Sciatic nerve (tissue), 2 donors: ENCODE measurements at regions not wholly inside any gene's neighbourhood (a gene's known extent, or its start where the extent isn't known, plus 50 kb on each side); places are given as distances from the start of the nearest gene placed in this dataset.
"Not testable (repeated sequence)": the region's sequence is repeated elsewhere in the genome, so short reads cannot be mapped to it uniquely, and the experiment has no call there.

Source experiments
- ATAC-seq: fragments of 200-7000 bp; cut with Tn5 transposase; one replicate; pipeline ENCODE4 v1.9.1; 2020; ENCODE audit warnings: mild to moderate bottlenecking, moderate library complexity
- DNase-seq: peaks from one replicate; pipeline ENCODE4 v3.0.0-alpha.2; 2020; ENCODE audit warnings: low spot score
- intact Hi-C: fragments of 100-400 bp; cut with DNase I; formaldehyde crosslinking; loops from one replicate; pipeline ENCODE4 v1.14.2; 2022
- donor health status: DM: no; HTN: no; CAD: no.
- donor health status: DM: no; HTN: no; CAD: no.

DNA sequence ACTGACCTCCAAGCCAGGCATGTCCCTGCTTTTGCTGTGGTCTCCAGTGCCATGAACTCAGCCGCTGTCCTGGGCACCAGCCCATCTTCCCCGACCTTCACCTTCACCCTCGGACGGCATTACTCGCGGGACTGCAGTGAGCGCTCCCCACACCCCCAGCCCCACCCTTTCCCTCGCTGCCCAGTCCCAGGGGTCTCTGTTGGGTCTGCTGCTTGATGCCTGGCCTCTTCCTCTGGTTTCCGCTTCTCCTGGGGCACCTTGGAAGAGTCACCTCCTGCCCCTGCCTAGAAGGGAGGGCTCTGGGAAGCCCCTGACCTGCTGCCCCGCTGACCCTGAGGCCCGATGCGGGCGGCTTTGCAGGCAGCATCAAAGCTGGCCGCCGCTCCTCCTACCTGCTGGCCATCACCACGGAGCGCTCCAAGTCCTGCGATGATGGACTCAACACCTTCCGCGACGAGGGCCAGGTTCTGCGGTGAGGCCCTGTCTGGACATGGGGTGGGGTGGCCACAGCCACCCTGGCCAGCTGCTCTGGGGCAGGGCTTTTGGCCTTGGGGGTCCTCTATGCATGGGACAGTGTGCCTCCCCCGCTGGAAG is 102.3 kb downstream of the ZNF267 start:
- ATAC-seq, DNase-seq, intact Hi-C loops: not testable (repeated sequence)

DNA sequence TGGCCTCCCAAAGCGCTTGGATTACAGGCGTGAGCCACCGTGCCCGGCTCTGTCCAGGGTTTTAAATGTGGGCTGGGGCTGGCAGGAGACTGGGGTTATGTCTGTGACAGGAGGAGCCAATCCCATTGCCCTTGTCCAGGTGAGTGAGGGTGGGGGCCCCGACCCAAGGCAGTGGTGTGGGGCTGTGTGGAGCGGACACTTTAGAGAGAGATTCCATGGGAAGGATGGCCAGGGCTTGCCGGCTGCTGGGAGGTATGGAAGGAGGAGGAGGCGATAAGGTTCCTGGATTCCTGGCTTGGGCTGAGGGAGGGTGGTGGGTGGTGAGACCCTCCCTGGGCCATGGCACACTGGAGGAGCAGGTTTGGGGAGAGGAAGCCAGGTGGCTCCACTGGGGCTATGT is 104.9 kb downstream of the ZNF267 start:
- DNase-seq, ATAC-seq, intact Hi-C loops: not testable (repeated sequence)

DNA sequence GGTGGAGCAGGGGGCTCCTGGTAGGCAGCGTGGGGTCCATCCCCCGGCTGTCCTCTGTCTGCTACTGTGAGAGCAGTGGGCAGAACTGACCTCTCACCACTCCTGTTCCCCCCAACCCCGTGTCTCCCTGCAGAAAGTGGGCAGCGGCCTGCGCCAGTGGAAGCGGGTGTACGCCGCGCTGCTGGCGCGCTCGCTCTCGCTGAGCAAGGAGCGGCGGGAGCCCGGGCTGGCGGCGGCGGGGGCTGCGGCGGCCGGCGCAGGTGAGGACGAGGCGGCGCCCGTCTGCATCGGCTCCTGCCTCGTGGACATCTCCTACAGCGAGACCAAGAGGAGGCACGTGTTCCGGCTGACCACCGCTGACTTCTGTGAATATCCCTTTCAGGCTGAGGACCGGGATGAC is 108.1 kb downstream of the ZNF267 start:
- DNase-seq, ATAC-seq, intact Hi-C loops: not testable (repeated sequence)

DNA sequence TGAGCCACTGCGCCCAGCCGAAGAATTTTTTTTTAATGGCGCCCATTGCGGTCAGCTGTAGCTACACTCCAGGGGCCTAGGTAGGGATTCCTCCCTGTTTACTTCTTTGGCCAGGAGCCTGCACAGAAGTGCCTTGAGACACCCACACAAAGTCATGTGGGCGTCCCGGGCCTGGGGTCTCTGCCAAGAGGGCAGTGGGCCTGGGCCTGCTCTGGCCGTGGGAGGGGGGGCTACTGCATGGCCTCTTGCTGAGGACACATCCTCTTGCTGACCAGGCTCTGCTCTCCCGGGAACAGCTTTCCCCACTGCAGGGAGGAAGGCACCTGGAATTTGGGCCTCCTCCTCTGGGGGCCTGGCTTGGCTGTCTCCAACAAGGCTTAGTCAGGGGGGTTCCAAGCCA is 109.4 kb downstream of the ZNF267 start:
- ATAC-seq, intact Hi-C loops, DNase-seq: not testable (repeated sequence)

DNA sequence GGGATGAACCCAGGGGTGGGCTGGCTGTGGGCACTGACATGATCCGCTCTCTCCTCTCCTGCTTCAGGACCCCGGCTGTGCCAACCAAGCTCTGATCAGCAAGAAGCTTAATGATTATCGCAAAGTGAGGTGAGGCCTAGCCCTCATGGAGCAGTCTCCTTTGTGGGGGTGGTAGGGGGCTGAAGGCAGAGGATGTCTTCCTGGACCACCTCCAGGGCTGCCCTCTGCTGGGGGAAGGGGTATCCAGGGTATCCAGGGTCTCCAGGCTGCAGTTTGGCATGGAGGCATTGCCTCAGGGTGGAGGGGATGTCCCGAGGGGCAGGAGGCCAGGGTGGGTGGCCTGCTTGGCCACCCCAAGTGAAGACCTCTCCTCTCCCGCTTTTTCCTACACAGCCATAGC is 110.1 kb downstream of the ZNF267 start:
- ATAC-seq, intact Hi-C loops, DNase-seq: not testable (repeated sequence)

DNA sequence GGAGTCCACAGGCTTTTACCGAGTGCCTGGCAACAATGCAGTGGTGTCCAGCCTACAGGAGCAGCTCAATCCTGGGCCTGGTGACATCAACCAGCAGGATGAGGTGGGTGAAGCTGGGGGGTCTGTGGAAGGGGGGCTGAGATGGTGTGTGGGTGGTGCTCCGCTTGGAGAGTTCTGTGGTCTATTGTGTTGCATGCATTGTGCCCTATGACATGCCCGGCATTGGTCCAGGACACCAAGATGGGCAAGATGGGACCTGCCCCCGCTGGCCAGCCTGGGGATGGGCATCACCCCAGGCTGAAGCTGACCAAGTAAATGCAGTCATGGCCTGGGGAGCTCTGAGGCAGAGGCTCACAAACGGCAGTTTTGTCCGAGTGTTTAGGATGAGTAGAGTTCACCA is 113.3 kb downstream of the ZNF267 start:
- ATAC-seq, intact Hi-C loops, DNase-seq: not testable (repeated sequence)

DNA sequence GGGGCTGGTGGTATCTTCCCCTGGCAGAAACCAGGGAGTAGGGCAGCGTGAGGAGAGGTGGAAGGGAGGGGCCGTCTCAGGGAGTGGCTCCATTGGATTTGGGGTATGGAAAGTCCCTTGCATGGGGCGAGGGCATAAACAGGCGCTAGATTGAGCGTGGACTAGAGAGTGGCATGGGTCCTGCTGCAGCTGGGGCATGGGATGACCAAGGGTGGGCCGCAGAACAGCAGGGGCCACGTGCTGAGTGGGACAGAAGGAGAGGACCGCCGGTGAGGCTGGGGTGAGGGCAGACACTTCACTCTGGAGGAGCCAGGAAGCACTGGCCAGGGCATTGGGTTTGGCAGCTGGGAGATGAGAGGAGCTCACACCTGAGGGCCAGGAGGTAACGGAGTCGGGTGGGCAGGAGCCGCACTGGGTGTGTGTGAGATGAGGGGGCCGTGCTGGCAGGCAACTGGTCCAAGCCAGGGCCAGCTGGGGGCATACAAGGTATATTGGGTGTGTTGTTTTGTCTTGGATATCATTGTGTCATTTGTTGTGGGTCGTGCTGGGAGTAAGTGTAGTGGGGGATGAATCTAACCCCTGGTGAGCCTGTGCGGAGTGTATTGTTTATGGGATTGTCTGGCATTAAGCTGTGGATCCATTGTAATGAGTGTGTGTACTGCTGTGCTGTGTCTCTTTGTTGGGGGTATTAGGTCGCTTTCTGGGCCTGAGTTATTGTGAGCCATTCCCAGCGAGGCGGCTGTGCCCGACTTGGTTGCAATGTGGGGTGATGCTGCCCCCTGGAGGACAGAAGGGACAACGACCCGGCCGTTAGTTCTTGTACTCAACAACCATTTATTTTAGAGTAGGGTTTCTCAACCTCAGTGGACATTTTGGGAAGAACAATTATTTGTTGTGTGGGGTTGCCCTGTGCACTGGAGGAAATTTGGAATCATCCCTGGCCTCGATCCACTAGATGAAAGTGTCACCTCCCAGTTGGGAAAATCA is 115.3 kb downstream of the ZNF267 start:
- DNase-seq, intact Hi-C loops: not testable (repeated sequence)
- ATAC-seq, result peak; percentile 64

DNA sequence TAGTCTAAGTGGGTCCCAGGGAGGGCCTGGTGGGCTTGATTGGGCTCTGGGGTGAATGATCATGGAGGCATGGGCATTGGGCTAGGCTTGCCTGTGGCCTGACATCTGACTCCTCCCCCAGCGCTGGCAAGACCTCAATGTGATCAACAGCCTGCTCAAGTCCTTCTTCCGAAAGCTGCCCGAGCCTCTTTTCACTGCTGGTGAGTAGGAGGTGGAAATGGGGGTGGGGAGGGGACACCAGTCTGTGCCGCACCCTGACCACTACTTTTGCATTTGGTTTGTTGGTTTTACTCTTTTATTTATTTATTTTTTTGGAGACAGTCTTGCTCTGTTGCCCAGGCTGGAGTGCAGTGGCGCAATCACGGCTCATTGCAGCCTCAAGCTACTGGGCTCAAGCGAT is 116.7 kb downstream of the ZNF267 start:
- intact Hi-C loops, DNase-seq, ATAC-seq: not testable (repeated sequence)

DNA sequence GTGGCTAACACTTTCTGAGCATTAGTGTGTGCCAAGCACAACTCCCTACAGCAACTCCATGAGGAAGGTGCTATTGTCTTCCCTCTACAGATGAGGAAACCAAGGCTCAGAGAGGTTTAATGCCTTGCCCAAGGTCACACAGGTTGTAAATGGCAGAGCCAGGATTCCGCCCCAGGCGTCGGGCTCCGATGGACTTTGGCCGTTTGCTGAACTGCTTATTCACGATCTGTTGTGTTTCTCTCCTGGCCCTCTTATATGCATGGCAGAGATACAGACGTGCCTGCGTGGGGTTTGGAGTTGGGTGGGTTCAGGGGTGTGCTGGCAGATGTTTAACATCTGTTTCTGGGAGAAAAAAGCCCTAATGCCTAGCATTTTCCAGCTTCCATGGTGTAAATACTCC is 117.4 kb downstream of the ZNF267 start:
- intact Hi-C loops, ATAC-seq, DNase-seq: not testable (repeated sequence)

DNA sequence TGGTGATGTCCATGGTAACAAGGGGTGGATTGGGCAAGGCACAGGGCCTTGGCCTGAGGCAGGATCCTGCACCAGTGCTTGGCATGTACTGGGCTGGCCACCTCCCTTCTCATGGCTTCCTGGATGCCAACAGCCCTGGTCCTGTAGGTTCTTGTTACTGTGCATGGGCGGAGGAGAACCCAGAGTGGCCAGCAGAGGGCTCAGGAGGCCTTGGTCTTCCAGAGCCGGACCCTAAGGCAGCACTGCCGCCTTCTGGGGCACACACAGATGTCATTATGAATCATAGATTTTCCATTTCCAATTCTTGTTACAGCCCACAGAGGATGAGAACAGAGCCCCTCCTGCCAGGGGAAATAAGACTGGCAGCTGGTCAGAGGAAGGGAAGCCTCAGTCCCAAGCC is 122.7 kb downstream of the ZNF267 start:
- DNase-seq, ATAC-seq, intact Hi-C loops: not testable (repeated sequence)

DNA sequence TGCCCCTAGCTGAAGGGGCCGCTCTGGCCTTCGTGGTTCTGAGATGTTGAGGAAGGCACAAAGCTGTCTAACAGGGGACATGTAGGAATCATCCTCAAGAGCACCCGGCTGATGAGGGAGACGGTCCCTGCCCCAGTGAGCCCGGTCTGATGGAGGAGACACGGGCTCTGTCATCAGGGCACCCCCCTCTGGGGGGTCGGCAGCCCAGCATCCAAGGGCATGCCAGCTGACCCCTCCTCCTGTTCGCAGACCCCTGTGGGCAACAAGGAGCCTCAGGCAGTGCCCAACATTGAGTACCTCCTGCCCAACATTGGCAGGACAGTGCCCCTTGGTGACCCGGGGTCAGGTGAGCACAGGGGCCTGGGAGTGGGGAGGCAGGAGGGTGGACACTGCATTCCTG is 128.9 kb downstream of the ZNF267 start:
- intact Hi-C loops, DNase-seq, ATAC-seq: not testable (repeated sequence)

DNA sequence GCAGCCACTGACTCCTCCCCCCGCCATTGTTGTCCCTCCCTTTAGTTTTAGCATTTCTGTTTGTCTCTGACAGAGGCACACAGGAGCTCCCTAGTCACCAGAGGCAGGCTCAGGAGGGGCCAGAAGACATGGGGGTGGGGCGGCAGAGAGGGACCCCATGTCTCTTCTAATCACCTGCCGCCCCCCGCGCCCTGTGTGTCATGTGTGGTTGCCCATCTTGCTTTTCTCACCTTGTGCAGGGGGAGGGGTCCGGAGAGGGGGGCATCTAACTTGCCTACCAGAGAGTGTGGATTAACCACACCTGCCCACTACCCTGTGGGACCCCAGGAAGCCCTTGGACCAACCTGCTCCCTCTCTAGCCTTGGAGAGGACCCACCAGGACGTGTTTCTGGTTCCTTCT is 130.2 kb downstream of the ZNF267 start:
- DNase-seq, intact Hi-C loops, ATAC-seq: not testable (repeated sequence)

DNA sequence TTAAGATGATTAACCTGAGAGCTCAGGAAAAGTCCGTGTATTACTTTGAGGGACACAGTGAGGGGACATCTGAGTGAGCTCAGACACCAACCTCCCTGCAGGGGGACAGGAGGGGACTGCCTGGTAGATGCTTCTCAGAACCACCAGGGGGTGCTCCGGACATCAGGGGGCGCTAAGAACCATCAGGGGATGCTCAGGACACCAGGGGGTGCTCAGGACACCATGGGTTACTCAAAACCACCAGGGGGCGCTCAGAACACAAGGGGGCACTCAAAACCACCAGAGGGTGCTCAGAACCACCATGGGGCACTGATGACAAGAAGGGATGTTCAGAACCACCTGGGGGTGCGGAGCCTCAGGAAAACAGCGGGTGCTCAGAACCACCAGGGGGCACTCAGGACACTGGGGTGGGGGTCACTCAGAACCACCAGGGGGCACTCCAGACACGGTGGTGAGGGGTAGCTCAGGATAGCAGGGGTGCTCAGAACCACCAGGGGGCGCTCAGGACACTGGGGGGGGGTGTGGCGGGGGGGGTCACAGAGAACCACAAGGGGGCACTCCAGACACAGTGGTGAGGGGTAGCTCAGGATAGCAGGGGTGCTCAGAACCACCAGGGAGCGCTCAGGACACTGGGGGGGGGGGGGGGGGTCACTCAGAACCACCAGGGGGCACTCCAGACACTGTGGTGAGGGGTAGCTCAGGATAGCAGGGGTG is 165.3 kb downstream of the ZNF267 start:
- intact Hi-C loops, ATAC-seq, DNase-seq: not testable (repeated sequence)

DNA sequence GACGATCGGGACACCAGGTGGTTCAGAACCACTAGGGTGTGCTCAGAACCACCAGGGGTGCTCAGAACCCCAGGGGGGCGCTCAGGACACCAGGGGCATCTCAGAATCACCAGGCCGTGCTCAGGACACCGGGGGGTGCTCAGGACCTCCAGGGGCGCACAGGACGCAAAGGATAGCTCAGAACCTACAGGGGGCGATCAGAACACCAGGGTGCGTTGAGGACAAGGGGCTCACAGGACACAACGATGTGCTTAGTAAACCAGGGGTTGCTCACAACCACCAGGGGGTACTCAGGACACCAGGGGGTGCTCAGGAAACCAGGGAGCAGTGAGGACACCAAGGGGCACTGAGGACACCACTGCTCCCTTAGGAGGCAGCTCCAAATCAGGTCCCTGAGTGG is 166.3 kb downstream of the ZNF267 start:
- DNase-seq, intact Hi-C loops, ATAC-seq: not testable (repeated sequence)

DNA sequence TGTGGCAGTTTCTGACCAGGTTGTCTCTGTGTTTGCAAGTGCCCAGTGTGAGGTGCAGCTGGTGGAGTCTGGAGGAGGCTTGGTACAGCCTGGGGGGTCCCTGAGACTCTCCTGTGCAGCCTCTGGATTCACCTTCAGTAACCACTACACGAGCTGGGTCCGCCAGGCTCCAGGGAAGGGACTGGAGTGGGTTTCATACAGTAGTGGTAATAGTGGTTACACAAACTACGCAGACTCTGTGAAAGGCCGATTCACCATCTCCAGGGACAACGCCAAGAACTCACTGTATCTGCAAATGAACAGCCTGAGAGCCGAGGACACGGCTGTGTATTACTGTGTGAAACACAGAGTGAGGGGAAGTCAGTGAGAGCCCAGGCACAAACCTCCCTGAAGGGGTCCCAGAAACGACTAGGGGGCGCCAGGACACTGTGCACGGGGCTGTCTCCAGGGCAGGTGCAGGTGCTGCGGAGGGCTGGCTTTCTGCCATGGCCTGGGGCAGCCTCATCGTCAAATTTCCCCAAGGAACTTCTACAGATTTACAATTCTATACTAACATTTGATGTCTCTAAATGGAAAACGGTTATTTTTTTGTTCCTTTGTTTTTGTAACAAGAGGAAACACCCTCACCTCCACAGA is 187.0 kb upstream of the TP53TG3D start:
- intact Hi-C loops, ATAC-seq, DNase-seq: not testable (repeated sequence)

DNA sequence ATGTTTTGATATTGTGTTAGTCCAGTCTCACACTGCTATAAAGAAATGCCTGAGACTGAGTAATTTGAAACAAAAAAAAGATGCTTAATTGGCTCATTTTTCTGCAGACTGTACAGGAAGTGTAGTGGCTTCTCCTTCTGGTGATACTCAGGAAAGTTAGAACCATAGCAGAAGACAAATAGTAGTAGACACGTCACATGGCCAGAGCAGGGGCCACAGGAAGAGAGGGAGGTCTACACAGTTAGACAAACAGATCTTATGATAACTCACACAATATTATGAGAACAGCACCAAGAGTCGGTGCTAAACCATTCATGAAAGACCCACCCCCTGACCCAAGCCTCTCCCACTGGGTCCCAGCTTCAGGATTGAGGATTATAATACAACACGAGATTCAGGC is 181.5 kb upstream of the TP53TG3D start:
- intact Hi-C loops, DNase-seq, ATAC-seq: not testable (repeated sequence)

DNA sequence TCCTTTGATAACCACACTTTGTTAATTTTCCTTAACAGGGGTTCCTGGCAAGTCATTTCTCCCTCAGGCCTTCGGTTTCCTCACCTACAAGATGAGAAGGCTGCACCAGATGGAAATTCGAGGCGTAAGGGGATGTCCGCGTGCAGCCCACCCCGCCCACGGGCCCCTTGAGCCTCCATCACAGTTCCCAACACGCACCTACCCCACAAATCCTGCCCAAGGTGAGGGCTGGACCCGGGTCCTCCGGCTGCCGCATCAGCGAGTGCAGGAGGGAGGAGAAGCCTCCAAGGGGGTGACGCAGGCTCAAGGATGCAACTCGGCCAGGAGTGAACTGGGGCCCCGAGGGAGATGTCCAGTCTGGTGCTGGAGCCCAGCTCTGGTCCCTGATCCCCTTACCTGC is 169.2 kb upstream of the TP53TG3D start:
- intact Hi-C loops, ATAC-seq, DNase-seq: not testable (repeated sequence)

DNA sequence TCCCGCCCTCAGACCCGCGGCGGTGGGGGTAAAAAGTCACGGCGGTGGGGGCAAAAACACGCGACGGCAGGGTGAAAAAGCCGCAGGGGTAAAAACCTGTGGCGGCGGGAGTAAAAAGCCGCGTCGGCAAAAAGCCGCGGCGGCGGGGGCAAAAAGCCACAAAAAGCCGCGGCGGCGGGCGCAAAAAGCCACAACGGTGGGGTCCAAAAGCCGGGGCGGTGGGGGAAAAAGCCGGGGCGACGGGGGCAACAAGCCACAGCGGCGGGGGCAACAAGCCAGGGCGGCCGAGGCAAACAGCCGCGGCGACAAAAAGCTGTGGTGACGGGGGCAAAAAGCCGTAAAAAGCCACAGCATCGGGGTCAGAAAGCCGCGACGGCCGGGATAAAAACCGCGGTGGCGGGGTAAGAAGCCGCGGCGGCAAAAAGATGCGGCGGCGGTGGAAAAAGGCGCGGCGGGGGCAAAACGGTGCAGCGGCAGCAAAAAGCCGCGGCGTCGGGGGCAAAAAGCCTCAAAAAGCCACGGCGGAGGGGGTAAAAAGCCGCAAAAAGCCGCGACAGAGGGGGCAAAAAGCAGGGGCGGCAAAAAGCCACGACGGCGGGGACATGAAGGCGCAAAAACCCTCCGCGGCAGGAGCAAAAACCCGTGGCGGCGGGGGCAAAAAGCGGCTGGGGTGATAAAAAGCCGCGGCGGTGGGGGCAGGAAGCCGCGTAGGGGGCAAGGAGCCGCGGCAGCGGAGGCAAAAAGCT is 168.3 kb upstream of the TP53TG3D start:
- peak; percentile 27 for DNase-seq
- ATAC-seq, intact Hi-C loops: not testable (repeated sequence)
